Loucy (cell line): ENCODE measurements at regions not wholly inside any gene's neighbourhood (a gene's known extent, or its start where the extent isn't known, plus 50 kb on each side); places are given as distances from the start of the nearest gene placed in this dataset.

Source experiments
- H2AFZ ChIP-seq: fragments of 200-600 bp; sonication (generic); 2 replicates; pipeline ENCODE4 v1.6.0; 2016; ENCODE audit warnings: antibody characterized with exemption, mild to moderate bottlenecking, low read length, moderate library complexity
- H3F3A ChIP-seq: fragments of 200-600 bp; 2 replicates; pipeline ENCODE4 v1.6.0; 2016; ENCODE audit warnings: antibody characterized with exemption, low read depth, mild to moderate bottlenecking
- H3K27me3 ChIP-seq: fragments of 200-600 bp; sonication (generic); 2 replicates; pipeline ENCODE4 v1.6.1; 2014; ENCODE audit warnings: low read length, mild to moderate bottlenecking; ENCODE audit not compliant: insufficient read depth, poor library complexity, severe bottlenecking
- H3K36me3 ChIP-seq: fragments of 200-600 bp; sonication (generic); 2 replicates; pipeline ENCODE4 v1.6.1; 2016; ENCODE audit warnings: low read length; ENCODE audit not compliant: insufficient read depth
- H3K4me1 ChIP-seq: fragments of 200-600 bp; sonication (generic); 2 replicates; pipeline ENCODE4 v1.5.1; 2014; ENCODE audit warnings: low read length, mild to moderate bottlenecking; ENCODE audit not compliant: insufficient read depth, poor library complexity, severe bottlenecking
- H3K4me2 ChIP-seq: fragments of 200-600 bp; sonication (generic); 2 replicates; pipeline ENCODE4 v1.6.0; 2014; ENCODE audit warnings: antibody characterized with exemption, low read length, low read depth, mild to moderate bottlenecking; ENCODE audit not compliant: poor library complexity, severe bottlenecking
- H3K4me3 ChIP-seq: fragments of 200-600 bp; sonication (generic); 2 replicates; pipeline ENCODE4 v1.5.1; 2014; ENCODE audit warnings: low read length, mild to moderate bottlenecking, mixed read lengths; ENCODE audit not compliant: poor library complexity, severe bottlenecking
- H3K79me2 ChIP-seq: fragments of 200-600 bp; sonication (generic); 2 replicates; pipeline ENCODE4 v1.6.1; 2014; ENCODE audit warnings: low read length; ENCODE audit not compliant: insufficient read depth
- H3K9ac ChIP-seq: fragments of 200-600 bp; sonication (generic); 2 replicates; pipeline ENCODE4 v1.6.0; 2014; ENCODE audit warnings: mild to moderate bottlenecking, low read depth, low read length, moderate library complexity; ENCODE audit not compliant: poor library complexity, severe bottlenecking
- H3K9me2 ChIP-seq: fragments of 200-600 bp; sonication (generic); replicated peaks from 2 replicates; pipeline ENCODE4 v1.6.1; 2016; ENCODE audit warnings: low read depth, low read length, mixed read lengths
- H3K9me3 ChIP-seq: fragments of 200-600 bp; sonication (generic); 2 replicates; pipeline ENCODE4 v1.6.1; 2014; ENCODE audit warnings: mild to moderate bottlenecking, antibody characterized with exemption, low read length, low read depth; ENCODE audit not compliant: insufficient read depth
- H4K20me1 ChIP-seq: fragments of 200-600 bp; sonication (generic); 2 replicates; pipeline ENCODE4 v1.6.0; 2014; ENCODE audit warnings: antibody characterized with exemption, low read length, mild to moderate bottlenecking; ENCODE audit not compliant: insufficient read depth, poor library complexity, severe bottlenecking
- CTCF ChIP-seq: fragments of 200-600 bp; sonication (generic); conservative IDR thresholded peaks from 2 replicates; pipeline ENCODE4 v1.5.1; 2014; ENCODE audit warnings: mild to moderate bottlenecking, antibody characterized with exemption, low read length
- EZH2phosphoT487 ChIP-seq: fragments of 200-600 bp; IDR thresholded peaks from 2 replicates; pipeline ENCODE4 v1.6.1; 2018; ENCODE audit warnings: antibody characterized with exemption, mild to moderate bottlenecking, moderate library complexity, borderline replicate concordance

- no peak for TF ChIP-seq EZH2phosphoT487
- TF ChIP-seq CTCF = no peak
- Histone ChIP-seq H3F3A (no peaks in the 10 kb centered on the region), H2AFZ (no peak overlapping the region), H3K9me2 (no peaks in the 10 kb centered on the region), H3K4me3 (no peak overlapping the region), H3K9ac (no peak overlapping the region), H3K4me1 (peaks cover 35% of the 10 kb centered on the region), H3K79me2 (peaks cover 21% of the 10 kb centered on the region; the same call in 1 of the 2 replicates), H4K20me1 (no peaks in the 10 kb centered on the region), H3K4me2 (no peak overlapping the region), H3K27me3 (no peaks in the 10 kb centered on the region), H3K9me3 (no peaks in the 10 kb centered on the region), H3K36me3 (peaks cover 8% of the 10 kb centered on the region; the same call in 1 of the 2 replicates)
Measured at GRCh38 chr3:72369681-72370080, 478.6 kb downstream of the SHQ1 start.

- peaks cover 9% of the 10 kb centered on the region; the same call in 1 of the 2 replicates for H3K79me2 ChIP-seq
- H3K4me3 ChIP-seq = no peak overlapping the region
- no peak overlapping the region for H2AFZ ChIP-seq
- no peak overlapping the region for H3K4me2 ChIP-seq
- H3K36me3 ChIP-seq = peaks cover 5% of the 10 kb centered on the region; the same call in 1 of the 2 replicates
- no peaks in the 10 kb centered on the region for H3K9me3 ChIP-seq
- H3F3A ChIP-seq = no peaks in the 10 kb centered on the region
- H3K27me3 ChIP-seq = no peaks in the 10 kb centered on the region
- no peak for TF ChIP-seq CTCF
- TF ChIP-seq EZH2phosphoT487 = no peak
- no peaks in the 10 kb centered on the region for H3K9me2 ChIP-seq
- no peaks in the 10 kb centered on the region for H4K20me1 ChIP-seq
- H3K9ac ChIP-seq = no peak overlapping the region
- peaks cover 23% of the 10 kb centered on the region for H3K4me1 ChIP-seq
Measured at GRCh38 chr3:72368331-72368975, 479.8 kb downstream of the SHQ1 start.

- no peak overlapping the region for H3K4me2 ChIP-seq
- H4K20me1 ChIP-seq = no peaks in the 10 kb centered on the region
- H2AFZ ChIP-seq = no peak overlapping the region
- H3F3A ChIP-seq = no peaks in the 10 kb centered on the region; the same call in 1 of the 2 replicates
- no peaks in the 10 kb centered on the region for H3K36me3 ChIP-seq
- H3K9me3 ChIP-seq = no peaks in the 10 kb centered on the region
- peaks cover 6% of the 10 kb centered on the region for H3K4me1 ChIP-seq
- TF ChIP-seq EZH2phosphoT487 = no peak
- TF ChIP-seq CTCF = no peak
- H3K4me3 ChIP-seq = no peak overlapping the region
- no peaks in the 10 kb centered on the region for H3K9me2 ChIP-seq
- H3K27me3 ChIP-seq = no peaks in the 10 kb centered on the region
- no peak overlapping the region for H3K9ac ChIP-seq
- no peaks in the 10 kb centered on the region for H3K79me2 ChIP-seq
Measured at GRCh38 chr3:72361990-72362389, 486.3 kb downstream of the SHQ1 start.
